ENCODE measurements at regions not wholly inside any gene's neighbourhood (a gene's known extent, or its start where the extent isn't known, plus 50 kb on each side); places are given as distances from the start of the nearest gene placed in this dataset.

DNA sequence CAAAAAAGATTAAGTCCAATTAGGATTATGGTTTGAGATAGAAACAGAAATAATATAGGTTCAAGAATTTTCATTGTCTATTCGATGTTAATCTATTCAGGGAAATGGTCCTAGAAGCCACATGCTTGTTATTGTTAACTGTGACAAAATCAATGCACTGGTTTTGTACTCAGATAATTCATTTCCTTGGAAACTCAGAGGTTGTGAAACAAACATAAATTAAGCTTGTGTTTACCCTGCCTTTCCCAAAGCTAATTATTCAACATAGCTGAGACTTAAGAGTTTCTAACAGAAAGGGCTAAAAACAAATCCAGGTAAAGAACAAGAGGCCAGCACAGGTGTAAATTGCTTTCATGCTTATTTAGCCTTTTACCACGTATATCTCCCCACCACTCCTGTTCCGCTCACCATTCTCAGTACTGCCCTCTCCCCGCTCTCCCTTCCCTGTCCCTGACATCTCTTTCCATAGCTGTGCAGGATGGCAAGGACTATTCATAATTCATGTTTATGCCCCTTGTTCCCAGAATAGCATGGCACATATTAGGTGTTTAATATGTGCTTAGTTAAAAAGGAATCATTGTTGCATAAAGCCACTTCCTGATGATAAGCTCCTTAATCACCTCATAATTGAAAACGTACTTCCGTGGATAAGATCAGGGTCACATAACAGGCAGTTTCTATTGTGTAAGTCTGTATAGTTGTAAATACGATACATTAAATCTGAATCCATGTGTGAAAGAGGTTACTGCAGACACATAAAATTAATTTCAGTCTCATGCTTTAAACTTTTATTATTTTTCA is 131.8 kb upstream of the USP15 start:
- TF ChIP-seq, protein P1, sequence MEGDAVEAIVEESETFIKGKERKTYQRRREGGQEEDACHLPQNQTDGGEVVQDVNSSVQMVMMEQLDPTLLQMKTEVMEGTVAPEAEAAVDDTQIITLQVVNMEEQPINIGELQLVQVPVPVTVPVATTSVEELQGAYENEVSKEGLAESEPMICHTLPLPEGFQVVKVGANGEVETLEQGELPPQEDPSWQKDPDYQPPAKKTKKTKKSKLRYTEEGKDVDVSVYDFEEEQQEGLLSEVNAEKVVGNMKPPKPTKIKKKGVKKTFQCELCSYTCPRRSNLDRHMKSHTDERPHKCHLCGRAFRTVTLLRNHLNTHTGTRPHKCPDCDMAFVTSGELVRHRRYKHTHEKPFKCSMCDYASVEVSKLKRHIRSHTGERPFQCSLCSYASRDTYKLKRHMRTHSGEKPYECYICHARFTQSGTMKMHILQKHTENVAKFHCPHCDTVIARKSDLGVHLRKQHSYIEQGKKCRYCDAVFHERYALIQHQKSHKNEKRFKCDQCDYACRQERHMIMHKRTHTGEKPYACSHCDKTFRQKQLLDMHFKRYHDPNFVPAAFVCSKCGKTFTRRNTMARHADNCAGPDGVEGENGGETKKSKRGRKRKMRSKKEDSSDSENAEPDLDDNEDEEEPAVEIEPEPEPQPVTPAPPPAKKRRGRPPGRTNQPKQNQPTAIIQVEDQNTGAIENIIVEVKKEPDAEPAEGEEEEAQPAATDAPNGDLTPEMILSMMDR (conservative IDR thresholded peaks at IDR 0.05; ENCODE audit: low read length), result no peak
- TF ChIP-seq EZH2phosphoT487 (IDR thresholded peaks at IDR 0.05; ENCODE audit: borderline replicate concordance, low read depth, low read length), result no peak
- Histone ChIP-seq H3K36me3 (ENCODE audit: insufficient read depth, low read length) (no peaks in the 10 kb centered on the region), H3K9me3 (ENCODE audit: low read length) (no peaks in the 10 kb centered on the region), H3K4me2 (ENCODE audit: low read length) (no peak overlapping the region), H2AFZ (ENCODE audit: low read length) (no peak overlapping the region), H3K4me3 (ENCODE audit: low read depth, low read length, poor library complexity, severe bottlenecking) (no peak overlapping the region), H3K4me1 (ENCODE audit: insufficient read depth, low read length, poor library complexity, severe bottlenecking) (no peaks in the 10 kb centered on the region), H4K20me1 (ENCODE audit: insufficient read depth, low read length) (no peaks in the 10 kb centered on the region), H3K27ac (ENCODE audit: low read depth, low read length, poor library complexity, severe bottlenecking) (no peak overlapping the region), H3K79me2 (ENCODE audit: insufficient read depth, low read depth, low read length) (no peaks in the 10 kb centered on the region), H3K9me2 (ENCODE audit: insufficient read depth, low read length) (no peaks in the 10 kb centered on the region)
- ChIA-PET CTCF (ENCODE audit: unreplicated experiment) (no interaction called here), POLR2A (no interaction called here)
- no peak for DNase-seq (ENCODE audit: low spot score)
- no TSS peak for BruUV-seq (replicated peaks)
- intact Hi-C loops (cut with micrococcal nuclease; ENCODE audit: unreplicated experiment), result no loop called here

DNA sequence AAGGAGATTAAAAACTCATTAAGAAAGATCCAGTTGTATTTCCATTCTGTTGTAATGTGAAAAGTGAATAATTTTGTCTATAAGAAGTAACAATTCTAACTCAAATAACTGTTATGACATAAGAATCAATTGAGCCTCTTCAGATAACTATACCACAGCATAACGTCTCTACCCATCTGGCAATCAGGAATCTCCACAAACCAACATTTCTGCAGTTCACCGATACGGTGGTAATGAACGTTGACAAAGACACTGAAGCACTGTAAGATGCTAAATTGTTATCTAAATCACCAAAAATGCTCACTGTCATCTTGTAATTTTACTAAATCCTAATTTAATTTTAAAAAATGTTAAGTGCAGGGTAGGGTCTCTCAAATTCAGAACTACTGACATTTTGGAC is 130.9 kb upstream of the USP15 start:
- TF ChIP-seq, protein P1 (conservative IDR thresholded peaks at IDR 0.05; ENCODE audit: low read length), result no peak
- no peak for TF ChIP-seq EZH2phosphoT487 (IDR thresholded peaks at IDR 0.05; ENCODE audit: borderline replicate concordance, low read depth, low read length)
- CTCF ChIA-PET (ENCODE audit: unreplicated experiment), result no interaction called here
- POLR2A ChIA-PET, result no interaction called here
- Histone ChIP-seq H4K20me1 (ENCODE audit: insufficient read depth, low read length) (no peaks in the 10 kb centered on the region), H3K36me3 (ENCODE audit: insufficient read depth, low read length) (no peaks in the 10 kb centered on the region), H2AFZ (ENCODE audit: low read length) (no peak overlapping the region), H3K9me3 (ENCODE audit: low read length) (no peaks in the 10 kb centered on the region), H3K79me2 (ENCODE audit: insufficient read depth, low read depth, low read length) (no peaks in the 10 kb centered on the region), H3K27ac (ENCODE audit: low read depth, low read length, poor library complexity, severe bottlenecking) (no peak overlapping the region), H3K4me2 (ENCODE audit: low read length) (no peak overlapping the region), H3K9me2 (ENCODE audit: insufficient read depth, low read length) (no peaks in the 10 kb centered on the region), H3K4me1 (ENCODE audit: insufficient read depth, low read length, poor library complexity, severe bottlenecking) (no peaks in the 10 kb centered on the region), H3K4me3 (ENCODE audit: low read depth, low read length, poor library complexity, severe bottlenecking) (no peak overlapping the region)
- intact Hi-C loops (cut with micrococcal nuclease; ENCODE audit: unreplicated experiment), result no loop called here
- no peak for DNase-seq (ENCODE audit: low spot score)
- no TSS peak for BruUV-seq (replicated peaks)

DNA sequence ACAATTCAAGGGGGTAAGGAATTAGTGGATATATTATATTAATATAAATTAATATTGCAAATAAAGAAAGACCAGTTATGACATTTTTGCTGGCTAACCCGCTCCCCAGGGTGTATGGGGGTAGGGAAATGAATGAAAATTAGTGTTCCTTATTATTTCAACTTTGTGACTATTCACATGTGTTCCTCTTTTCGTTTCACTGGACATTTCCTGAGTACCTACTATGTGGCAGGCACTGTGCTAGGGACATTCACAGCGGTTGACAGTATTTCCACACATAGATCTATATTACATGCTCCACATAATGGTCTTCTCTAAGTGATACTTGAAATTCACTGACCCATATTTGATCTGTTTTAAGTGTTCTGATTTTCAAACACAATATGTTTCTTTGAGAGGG is 129.8 kb upstream of the USP15 start:
- BruUV-seq (replicated peaks), result no TSS peak
- ChIA-PET CTCF (ENCODE audit: unreplicated experiment) (no interaction called here), POLR2A (no interaction called here)
- no peak for TF ChIP-seq EZH2phosphoT487 (IDR thresholded peaks at IDR 0.05; ENCODE audit: borderline replicate concordance, low read depth, low read length)
- TF ChIP-seq, protein P1 (conservative IDR thresholded peaks at IDR 0.05; ENCODE audit: low read length), result no peak
- Histone ChIP-seq H3K9me3 (ENCODE audit: low read length) (no peaks in the 10 kb centered on the region), H3K79me2 (ENCODE audit: insufficient read depth, low read depth, low read length) (no peaks in the 10 kb centered on the region), H4K20me1 (ENCODE audit: insufficient read depth, low read length) (no peaks in the 10 kb centered on the region), H3K27ac (ENCODE audit: low read depth, low read length, poor library complexity, severe bottlenecking) (no peak overlapping the region), H3K9me2 (ENCODE audit: insufficient read depth, low read length) (no peaks in the 10 kb centered on the region), H3K4me2 (ENCODE audit: low read length) (no peak overlapping the region), H3K4me3 (ENCODE audit: low read depth, low read length, poor library complexity, severe bottlenecking) (no peak overlapping the region), H2AFZ (ENCODE audit: low read length) (no peak overlapping the region), H3K36me3 (ENCODE audit: insufficient read depth, low read length) (no peaks in the 10 kb centered on the region), H3K4me1 (ENCODE audit: insufficient read depth, low read length, poor library complexity, severe bottlenecking) (no peaks in the 10 kb centered on the region)
- intact Hi-C loops (cut with micrococcal nuclease; ENCODE audit: unreplicated experiment), result no loop called here
- DNase-seq (ENCODE audit: low spot score), result no peak

Measured in OCI-LY7 (cell line).